Ectodermal cell (in vitro differentiated cells): ENCODE measurements at regions not wholly inside any gene's neighbourhood (a gene's known extent, or its start where the extent isn't known, plus 50 kb on each side); places are given as distances from the start of the nearest gene placed in this dataset.
A peak's percentile ranks its signal among the peaks of the same experiment; 100 is the strongest.
"Not testable (repeated sequence)": the region's sequence is repeated elsewhere in the genome, so short reads cannot be mapped to it uniquely, and the experiment has no call there.

Source experiments
- H3K27ac ChIP-seq: 2 replicates; pipeline ENCODE4 v1.7.0; 2013; ENCODE audit warnings: mild to moderate bottlenecking, low read depth, low read length; ENCODE audit not compliant: insufficient read depth, poor library complexity, severe bottlenecking
- H3K27me3 ChIP-seq: 2 replicates; pipeline ENCODE4 v1.7.0; 2013; ENCODE audit warnings: mild to moderate bottlenecking, low read length; ENCODE audit not compliant: insufficient read depth, control insufficient read depth, poor library complexity, severe bottlenecking
- H3K36me3 ChIP-seq: one replicate; pipeline ENCODE4 v1.7.0; 2013; ENCODE audit warnings: low read length; ENCODE audit not compliant: control insufficient read depth, insufficient read depth
- H3K4me1 ChIP-seq: one replicate; pipeline ENCODE4 v1.7.0; 2013; ENCODE audit warnings: low read length; ENCODE audit not compliant: control insufficient read depth, insufficient read depth
- H3K4me3 ChIP-seq: 2 replicates; pipeline ENCODE4 v1.7.0; 2013; ENCODE audit warnings: low read depth, low read length, control low read depth; ENCODE audit not compliant: insufficient read depth
- H3K9me3 ChIP-seq: 2 replicates; pipeline ENCODE4 v1.7.0; 2013; ENCODE audit warnings: mild to moderate bottlenecking, low read length, moderate library complexity; ENCODE audit not compliant: control insufficient read depth
- WGBS, 2 experiments: methylation state at CpG; one replicate each; pipeline ENCODE4 v1.1.7; 2013; ENCODE audit warnings: missing lambda C conversion rate in 2 of 2; 5-methylcytosine and 5-hydroxymethylcytosine counted together

DNA sequence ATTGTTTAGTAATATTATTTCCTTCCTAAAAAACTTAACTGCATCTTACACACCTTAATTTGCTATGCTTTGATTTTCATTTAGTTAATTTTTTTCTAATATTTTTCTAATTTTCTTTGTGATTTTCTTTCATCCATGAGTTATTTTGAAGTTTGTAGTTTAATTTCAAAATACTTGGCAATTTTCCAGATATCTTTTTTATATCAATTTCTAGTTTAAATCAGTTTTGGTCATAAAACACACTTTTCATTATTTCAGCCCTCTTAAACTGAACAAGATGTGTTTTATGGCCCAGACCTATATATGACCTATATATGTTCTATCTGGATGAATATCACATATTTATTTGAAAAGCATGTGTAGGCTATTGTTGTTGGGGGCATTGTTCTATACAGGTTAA, 759.9 kb upstream of the SGO1 start:
- Histone ChIP-seq H3K9me3 (no peaks in the 10 kb centered on the region), H3K27ac (no peak overlapping the region), H3K36me3 (no peaks in the 10 kb centered on the region), H3K4me1 (no peaks in the 10 kb centered on the region), H3K27me3 (no peaks in the 10 kb centered on the region), H3K4me3 (no peak overlapping the region)

DNA sequence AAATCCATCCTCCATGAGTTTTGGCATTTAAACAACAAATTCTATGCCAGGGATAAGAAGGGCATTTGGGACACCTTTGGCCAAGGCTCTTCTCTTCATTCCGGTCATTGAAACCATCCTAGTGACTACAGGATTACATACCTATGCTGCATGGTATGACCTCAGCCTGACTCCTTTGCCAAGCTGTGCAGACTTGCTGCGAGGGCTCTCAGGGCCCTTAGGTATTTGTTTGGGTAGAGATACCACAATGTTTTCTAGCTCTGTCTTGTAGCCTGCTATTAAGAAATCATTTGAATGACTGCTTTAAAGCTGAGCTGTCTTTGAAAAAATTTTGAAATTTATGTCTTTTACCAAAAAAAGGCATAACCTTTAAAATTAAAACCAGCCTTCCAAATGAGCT, 749.8 kb upstream of the SGO1 start:
- Histone ChIP-seq H3K27me3 (no peaks in the 10 kb centered on the region), H3K36me3 (no peaks in the 10 kb centered on the region), H3K4me1 (no peaks in the 10 kb centered on the region), H3K27ac (no peak overlapping the region), H3K4me3 (no peak overlapping the region), H3K9me3 (no peaks in the 10 kb centered on the region)
- WGBS, 2 experiments = 95 to 97% methylated on average over 2 of the region's 2 CpGs

DNA sequence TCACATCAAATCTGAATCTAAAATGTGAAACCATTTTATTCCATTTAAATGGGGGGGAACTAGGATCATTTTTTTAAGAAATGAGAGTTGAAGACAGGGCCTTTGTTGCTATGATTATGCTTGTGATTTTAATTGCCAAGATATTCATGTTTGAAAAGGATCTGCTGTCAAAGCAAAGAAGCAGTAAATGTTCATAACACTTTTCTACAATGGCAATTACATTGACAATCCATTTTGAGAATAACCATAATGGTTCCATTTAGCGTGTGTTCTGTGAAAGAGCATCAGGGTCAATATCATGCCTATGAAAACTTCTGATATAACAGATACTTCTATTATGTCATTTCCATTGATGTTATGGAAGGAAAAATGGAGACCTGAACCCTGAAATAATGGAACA, 745.8 kb upstream of the SGO1 start:
- H3K27ac ChIP-seq = no peak overlapping the region
- H3K4me1 ChIP-seq = no peaks in the 10 kb centered on the region
- no peak overlapping the region for H3K4me3 ChIP-seq
- H3K36me3 ChIP-seq = no peaks in the 10 kb centered on the region
- WGBS, 2 experiments = 83 to 100% methylated on average over 1 of the region's 1 CpG
- no peaks in the 10 kb centered on the region for H3K27me3 ChIP-seq
- H3K9me3 ChIP-seq = no peaks in the 10 kb centered on the region

DNA sequence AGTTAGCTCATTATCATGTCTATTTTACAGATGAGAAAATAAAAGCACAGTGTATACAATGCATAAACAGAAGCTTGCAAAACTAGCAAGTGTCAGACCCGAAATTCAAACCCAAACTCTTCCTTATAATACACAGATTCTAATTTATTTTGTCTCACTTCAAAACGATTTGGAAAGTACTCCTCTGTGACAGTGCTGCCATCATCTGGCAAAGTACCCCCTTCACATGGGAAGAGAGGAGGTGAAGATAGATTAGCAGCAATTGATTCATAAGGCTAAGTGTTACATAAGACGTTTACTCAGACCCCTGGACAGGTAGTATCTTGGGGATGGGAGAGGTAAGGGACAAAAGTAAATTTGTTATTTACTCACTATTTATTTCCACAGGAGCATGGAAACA, 744.0 kb upstream of the SGO1 start:
- Histone ChIP-seq H3K27ac (no peak overlapping the region), H3K27me3 (no peaks in the 10 kb centered on the region), H3K36me3 (no peaks in the 10 kb centered on the region), H3K9me3 (no peaks in the 10 kb centered on the region), H3K4me1 (no peaks in the 10 kb centered on the region), H3K4me3 (no peak overlapping the region)
- WGBS, 2 experiments = 18 to 52% methylated on average over 2 to 3 of the region's 3 CpGs

DNA sequence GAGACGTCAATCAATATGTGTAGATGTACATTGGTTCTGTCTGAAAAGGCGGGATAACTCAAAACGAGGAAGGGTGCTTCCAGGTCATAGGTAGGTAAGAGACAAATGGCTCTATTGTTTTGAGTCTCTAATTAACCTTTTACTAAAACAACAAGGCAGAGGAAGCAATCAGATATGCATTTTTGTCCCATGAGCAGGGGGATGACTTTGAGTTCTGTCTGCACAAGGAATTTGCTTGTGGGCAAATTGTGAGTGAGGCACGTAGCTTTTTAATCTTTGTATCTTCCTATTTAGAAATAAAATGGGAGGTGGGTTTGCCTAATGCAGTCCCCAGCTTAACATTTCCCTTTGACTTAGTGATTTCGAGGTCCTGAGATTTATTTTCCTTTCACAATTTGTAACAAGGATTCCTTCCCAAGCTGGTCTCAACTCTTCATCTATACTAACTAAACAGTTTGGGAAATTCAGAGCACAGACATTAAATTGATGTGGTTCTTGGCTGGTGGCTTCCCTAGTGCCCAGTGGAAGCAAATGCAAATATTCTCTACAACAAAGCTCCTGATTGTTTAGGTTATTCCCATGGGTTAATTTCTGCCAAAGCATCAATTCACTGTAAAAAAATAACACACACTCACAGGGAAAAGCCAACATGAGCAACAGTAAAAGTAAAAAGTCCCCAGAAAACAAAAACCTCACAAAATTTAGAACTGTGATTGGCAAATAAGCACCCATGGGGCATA, 738.8 kb upstream of the SGO1 start:
- Histone ChIP-seq H3K4me3 (no peak overlapping the region), H3K4me1 (no peaks in the 10 kb centered on the region), H3K27me3 (no peaks in the 10 kb centered on the region), H3K27ac (peak overlapping the region; percentile 13), H3K36me3 (no peaks in the 10 kb centered on the region), H3K9me3 (no peaks in the 10 kb centered on the region)
- WGBS, 2 experiments = 81% methylated on average over 5 of the region's 5 CpGs

DNA sequence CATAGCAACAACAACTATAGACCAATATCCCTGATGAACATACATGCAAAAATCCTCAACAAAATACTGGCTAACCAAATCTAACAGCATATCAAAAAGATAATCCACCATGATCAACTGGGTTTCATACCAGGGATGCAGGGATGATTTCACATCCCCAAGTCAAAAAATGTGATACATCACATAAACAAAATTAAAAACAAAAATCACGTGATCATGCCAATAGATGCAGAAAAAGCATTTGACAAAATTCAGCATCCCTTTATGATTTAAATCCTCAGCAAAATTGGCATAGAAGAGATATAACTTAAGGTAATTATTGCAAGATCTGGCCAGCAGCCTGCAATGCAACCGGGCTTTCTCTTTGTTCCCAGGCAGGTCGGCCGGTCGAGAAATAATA, 735.1 kb upstream of the SGO1 start:
- H3K4me1 ChIP-seq, H3K9me3 ChIP-seq, H3K27ac ChIP-seq, H3K36me3 ChIP-seq, H3K4me3 ChIP-seq, H3K27me3 ChIP-seq: not testable (repeated sequence)
- 97 to 99% methylated on average over 5 of the region's 5 CpGs for WGBS, 2 experiments

DNA sequence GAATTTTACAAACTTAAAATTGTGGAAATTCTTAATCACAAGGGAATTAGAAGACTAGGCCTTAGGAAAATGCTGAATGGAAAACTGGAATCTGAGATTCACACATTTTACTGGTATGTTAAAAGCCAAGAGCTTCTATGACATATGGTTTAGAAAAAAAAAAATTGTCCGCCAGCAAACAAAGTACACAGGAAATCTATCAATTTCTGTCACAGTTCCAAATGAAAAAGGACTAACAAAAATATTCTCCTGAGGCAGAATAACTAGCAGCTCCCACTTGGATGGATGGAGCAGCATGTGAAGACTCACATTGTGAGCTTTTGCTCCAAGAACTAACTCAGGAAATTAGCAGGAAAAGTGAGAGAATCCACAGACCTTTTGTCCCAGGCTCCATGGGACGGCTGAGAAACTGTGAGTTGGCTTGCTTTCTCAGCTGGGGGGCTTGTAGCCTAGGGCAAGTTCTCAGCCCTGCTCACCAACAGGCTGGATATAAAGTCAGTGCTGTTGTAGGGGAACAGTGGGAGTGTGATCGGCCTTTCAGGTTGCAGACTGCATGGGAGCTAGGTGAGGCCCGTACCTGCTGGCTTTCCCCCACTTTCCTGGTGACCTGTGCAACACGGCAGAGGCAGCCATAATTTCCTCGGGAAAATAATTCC, 731.1 kb upstream of the SGO1 start:
- 57 to 65% methylated on average over 6 of the region's 6 CpGs for WGBS, 2 experiments
- Histone ChIP-seq H3K27ac (no peak overlapping the region), H3K36me3 (no peaks in the 10 kb centered on the region), H3K4me1 (no peaks in the 10 kb centered on the region), H3K27me3 (no peaks in the 10 kb centered on the region), H3K4me3 (no peak overlapping the region), H3K9me3 (no peaks in the 10 kb centered on the region)

DNA sequence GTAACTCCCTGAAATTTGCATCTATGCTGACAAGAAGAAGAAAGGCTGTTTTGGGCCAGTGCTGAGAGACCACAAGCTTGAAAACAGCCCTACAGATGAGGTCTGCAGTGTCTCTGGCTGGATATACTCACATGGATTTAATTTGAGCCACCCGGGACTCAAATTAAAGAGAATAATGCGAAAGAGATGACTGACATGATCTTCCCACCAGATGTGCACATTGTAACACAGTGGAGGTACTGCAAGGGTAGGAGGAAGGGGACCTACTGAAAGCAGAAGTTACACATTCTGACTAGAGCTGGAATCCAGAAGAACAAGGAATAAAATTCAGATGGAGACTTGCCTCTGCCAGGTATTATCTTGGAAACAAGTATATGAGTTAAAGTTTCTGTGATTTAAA, 728.3 kb upstream of the SGO1 start:
- H3K27me3 ChIP-seq = no peaks in the 10 kb centered on the region
- H3K9me3 ChIP-seq = no peaks in the 10 kb centered on the region

DNA sequence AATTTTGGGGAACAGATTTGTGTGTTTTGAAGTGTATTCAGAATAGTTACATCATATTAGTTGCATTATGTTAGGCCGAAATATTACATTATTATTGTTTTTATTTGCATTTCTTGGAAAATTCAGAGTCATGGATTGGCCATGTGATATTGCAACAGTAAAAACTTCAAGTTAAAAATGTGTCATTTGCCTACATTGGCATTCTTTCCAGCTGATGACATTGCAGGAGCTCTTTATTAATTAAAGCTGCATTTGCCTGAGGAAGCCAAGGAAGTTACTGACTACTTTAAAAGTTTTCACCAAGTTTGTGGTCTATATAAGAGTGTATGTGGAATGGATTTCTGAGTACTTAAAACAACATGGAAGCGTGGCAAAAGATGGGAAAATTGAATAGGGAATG, 726.4 kb upstream of the SGO1 start:
- H3K4me3 ChIP-seq = no peak overlapping the region
- WGBS, 2 experiments = 96 to 99% methylated on average over 1 to 2 of the region's 2 CpGs

More for the DNA sequence above, 728.3 kb upstream of the SGO1 start:
- H3K36me3 ChIP-seq = no peaks in the 10 kb centered on the region
- no peaks in the 10 kb centered on the region for H3K4me1 ChIP-seq
- no peak overlapping the region for H3K4me3 ChIP-seq
- no peak overlapping the region for H3K27ac ChIP-seq
- 94 to 96% methylated on average over 2 of the region's 2 CpGs for WGBS, 2 experiments

DNA sequence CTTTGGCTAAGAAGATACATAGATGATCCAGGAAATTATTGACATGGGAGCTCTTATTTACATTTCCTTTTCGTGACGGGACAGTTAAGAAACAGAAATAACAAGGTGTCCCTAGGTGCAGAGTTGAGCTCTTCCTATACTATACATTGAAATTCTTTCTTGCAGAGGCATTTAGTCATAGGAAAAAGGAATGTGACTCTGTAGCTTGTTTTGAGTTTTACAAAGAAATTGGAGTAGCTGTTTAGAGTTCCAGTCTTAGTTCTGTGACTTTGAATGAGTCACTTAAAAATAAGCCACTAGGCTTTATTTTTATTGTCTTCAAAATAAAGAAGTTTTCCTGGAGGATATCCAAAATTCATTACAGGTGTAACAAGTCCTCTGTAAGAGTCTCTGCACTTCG, 723.5 kb upstream of the SGO1 start:
- Histone ChIP-seq H3K36me3 (no peaks in the 10 kb centered on the region), H3K9me3 (no peaks in the 10 kb centered on the region), H3K27me3 (no peaks in the 10 kb centered on the region), H3K4me1 (no peaks in the 10 kb centered on the region), H3K4me3 (no peak overlapping the region), H3K27ac (no peak overlapping the region)
- WGBS, 2 experiments = 89 to 95% methylated on average over 3 of the region's 3 CpGs

More for the DNA sequence above, 726.4 kb upstream of the SGO1 start:
- H3K27me3 ChIP-seq = no peaks in the 10 kb centered on the region
- H3K4me1 ChIP-seq = no peaks in the 10 kb centered on the region
- no peak overlapping the region for H3K27ac ChIP-seq
- no peaks in the 10 kb centered on the region for H3K36me3 ChIP-seq
- no peaks in the 10 kb centered on the region for H3K9me3 ChIP-seq
